Hypothalamus (tissue), 51 donors: ENCODE measurements at regions not wholly inside any gene's neighbourhood (a gene's known extent, or its start where the extent isn't known, plus 50 kb on each side); places are given as distances from the start of the nearest gene placed in this dataset.
"Not testable (repeated sequence)": the region's sequence is repeated elsewhere in the genome, so short reads cannot be mapped to it uniquely, and the experiment has no call there.

Experiments
- DNase-seq, 51 donors: peaks; one replicate each; lab custom pipeline; 2025; lab: John Stamatoyannopoulos, UW

GRCh38 chr22:35138521-35138920 is 72.6 kb downstream of the ISX start:
- DNase-seq = no peak

DNA sequence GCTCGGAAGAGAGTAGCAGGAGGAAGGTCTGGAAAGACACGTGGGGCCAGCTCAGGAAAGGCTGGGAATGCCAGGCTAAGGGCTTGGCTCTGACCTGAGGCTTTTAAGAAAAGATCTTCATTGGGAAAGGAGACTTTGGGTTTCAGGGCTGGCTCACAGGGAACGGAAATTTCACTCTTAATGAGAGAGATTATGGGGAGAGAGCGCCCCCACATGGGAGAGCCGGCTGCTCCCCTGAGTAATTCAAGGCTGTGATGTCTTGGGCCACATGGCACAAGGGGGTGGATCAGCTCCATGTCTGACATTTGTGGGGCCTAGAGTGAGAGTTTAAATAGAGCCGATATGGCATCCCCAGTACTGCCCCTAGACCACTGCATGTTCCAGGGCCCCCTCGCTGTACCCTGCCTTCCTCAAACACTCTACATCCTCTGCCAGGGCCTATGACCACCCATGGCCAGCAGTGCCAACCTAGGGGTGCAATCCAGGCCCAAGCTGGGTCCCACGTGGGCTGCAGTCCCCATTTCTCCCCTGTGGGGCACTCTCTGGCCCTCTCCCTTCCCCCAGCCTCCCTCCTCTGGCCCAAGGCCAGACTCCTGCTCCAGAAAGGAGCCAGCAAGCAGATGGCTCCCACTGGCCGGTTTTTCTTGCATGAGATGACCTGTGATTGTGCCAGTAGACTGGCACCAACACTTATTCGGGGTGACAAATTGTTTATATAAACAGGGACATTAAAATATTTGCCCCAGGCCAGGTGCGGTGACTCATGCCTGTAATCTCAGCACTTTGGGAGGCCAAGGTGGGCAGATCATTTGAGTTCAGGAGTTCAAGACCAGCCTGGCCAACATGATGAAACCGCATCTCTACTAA is 75.2 kb downstream of the ISX start:
- DNase-seq = no peak

- no peak for DNase-seq
Observed at GRCh38 chr22:35148381-35148780, 82.4 kb downstream of the ISX start.

DNA sequence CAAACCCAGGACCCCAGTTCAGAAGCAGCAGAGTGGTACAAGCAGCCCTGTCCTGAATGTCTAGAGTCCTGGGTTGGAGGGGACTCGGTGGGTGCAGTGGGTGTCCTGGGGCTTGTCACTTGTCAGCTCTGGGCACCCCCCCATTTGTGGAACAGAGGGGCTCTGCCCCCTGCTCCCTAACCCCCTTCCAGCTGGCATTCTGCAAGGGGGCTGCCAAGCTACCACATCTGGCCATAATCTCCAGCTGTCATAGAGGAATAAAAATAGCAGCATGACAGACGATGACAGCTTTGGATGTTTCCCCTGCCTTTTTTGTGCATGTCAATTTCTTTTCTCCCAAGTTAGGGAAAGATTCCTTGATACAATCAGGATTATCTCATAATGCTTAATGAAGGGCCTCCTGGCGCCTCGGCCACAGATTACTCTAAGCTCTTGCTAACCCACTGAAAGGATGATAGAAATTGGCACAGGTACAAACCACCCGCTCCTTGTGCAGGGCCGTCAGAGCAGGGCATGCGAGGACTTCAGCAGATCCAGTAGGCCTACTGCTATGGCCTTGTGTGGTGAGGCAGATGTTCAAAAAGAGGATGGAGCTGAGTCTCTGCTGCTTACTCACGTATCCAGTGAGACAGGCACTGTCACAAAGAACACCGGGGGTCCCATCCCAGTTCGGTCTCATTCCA is 83.0 kb downstream of the ISX start:
- DNase-seq = no peak

- peak in 39 of 51 donors; percentile 1 to 76 (median 35) for DNase-seq
Observed at GRCh38 chr22:35150183-35151107, 84.5 kb downstream of the ISX start.

GRCh38 chr22:35152316-35152715 is 86.4 kb downstream of the ISX start:
- DNase-seq = no peak

- peak in 25 of 51 donors; percentile 1 to 42 (median 15) for DNase-seq
Observed at GRCh38 chr22:35154937-35155387, 89.0 kb downstream of the ISX start.

GRCh38 chr22:35155403-35156025 is 89.6 kb downstream of the ISX start:
- no peak for DNase-seq

GRCh38 chr22:35156945-35157344 is 91.0 kb downstream of the ISX start:
- DNase-seq = no peak

- no peak for DNase-seq
Observed at GRCh38 chr22:35158336-35158735, 92.4 kb downstream of the ISX start.

GRCh38 chr22:35159343-35159742 is 93.4 kb downstream of the ISX start:
- DNase-seq = no peak

- no peak for DNase-seq
Observed at GRCh38 chr22:35160268-35160667, 94.3 kb downstream of the ISX start.

GRCh38 chr22:35165896-35166295 is 91.4 kb upstream of the HMGXB4 start:
- DNase-seq = not testable (repeated sequence)

GRCh38 chr22:35170716-35171697 is 86.3 kb upstream of the HMGXB4 start:
- DNase-seq = no peak

GRCh38 chr22:35172442-35172841 is 84.9 kb upstream of the HMGXB4 start:
- DNase-seq = no peak

- DNase-seq = no peak
Observed at GRCh38 chr22:35173655-35174054, 83.6 kb upstream of the HMGXB4 start.

GRCh38 chr22:35174401-35175038 is 82.8 kb upstream of the HMGXB4 start:
- DNase-seq = no peak

DNA sequence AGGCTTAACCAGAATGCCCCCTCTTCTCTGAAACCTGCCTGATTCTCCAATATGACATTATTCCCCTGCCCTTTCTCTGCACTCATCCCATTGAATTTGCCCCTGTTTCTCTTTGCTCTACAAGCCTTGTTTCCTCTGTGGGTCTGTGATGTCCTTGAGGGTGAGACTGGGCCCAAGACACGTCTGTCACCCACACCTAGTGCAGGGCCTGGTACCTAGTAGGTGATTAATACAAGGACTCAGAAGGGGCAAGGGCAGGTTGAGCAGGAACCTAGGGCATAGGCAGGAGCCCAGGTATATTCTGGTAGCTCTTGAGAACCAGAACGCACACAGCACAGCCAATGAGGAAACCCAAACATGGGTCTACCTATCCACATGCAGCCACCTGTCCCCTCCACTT is 81.9 kb upstream of the HMGXB4 start:
- DNase-seq = no peak

DNA sequence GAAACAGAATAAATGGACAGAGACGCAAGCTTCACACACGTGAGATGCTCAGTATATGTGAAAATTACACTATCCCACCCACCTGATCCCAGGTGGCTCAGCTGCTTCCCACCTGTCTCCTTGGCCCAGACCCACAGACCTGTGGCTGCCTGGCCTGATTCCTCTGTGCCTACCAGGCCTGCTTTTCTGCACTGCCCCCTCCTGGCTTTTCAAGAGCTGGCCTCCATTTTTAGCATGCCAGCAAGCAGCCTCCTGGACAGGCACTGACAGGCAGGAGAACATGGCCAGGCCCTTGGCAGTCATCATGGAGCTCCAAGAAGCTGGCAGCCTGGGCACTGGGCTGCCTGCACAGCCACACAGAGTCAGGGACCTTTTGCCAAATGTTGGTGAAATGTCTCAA is 79.5 kb upstream of the HMGXB4 start:
- DNase-seq = no peak
